ENCODE measurements at regions not wholly inside any gene's neighbourhood (a gene's known extent, or its start where the extent isn't known, plus 50 kb on each side); places are given as distances from the start of the nearest gene placed in this dataset.

GRCh38 chr6:1052262-1052661 is 259.6 kb upstream of the FOXQ1 start:
- Histone ChIP-seq H3K79me2 (ENCODE audit: insufficient read depth) (no peaks in the 10 kb centered on the region), H3K27me3 (replicated peaks; ENCODE audit: insufficient read depth) (peaks cover 18% of the 10 kb centered on the region), H3K27ac (no peak overlapping the region), H3K9me3 (ENCODE audit: low read depth) (no peaks in the 10 kb centered on the region), H3K4me2 (ENCODE audit: unreplicated experiment) (no peak overlapping the region), H2AFZ (no peak overlapping the region), H3K9ac (no peak overlapping the region), H3F3A (ENCODE audit: insufficient read depth) (no peaks in the 10 kb centered on the region), H3K4me3 (no peak overlapping the region), H4K20me1 (ENCODE audit: insufficient read depth) (no peaks in the 10 kb centered on the region), H3K36me3 (ENCODE audit: low read depth) (no peaks in the 10 kb centered on the region), H3K9me2 (ENCODE audit: insufficient read depth) (no peaks in the 10 kb centered on the region), H3K4me1 (ENCODE audit: insufficient read depth) (no peaks in the 10 kb centered on the region)
- WGBS, 2 experiments (ENCODE audit: low coverage in 1 of 2, low lambda C conversion rate in 2 of 2, missing lambda C conversion rate in 2 of 2) = 45 to 49% methylated on average over 3 of the region's 3 CpGs
- no peak for TF ChIP-seq EZH2phosphoT487 (IDR thresholded peaks at IDR 0.05; ENCODE audit: insufficient read depth, low read depth)
- TF ChIP-seq EZH2 (IDR thresholded peaks at IDR 0.05; ENCODE audit: insufficient read depth, poor library complexity, severe bottlenecking) = no peak
- DNase-seq = no peak
- in situ Hi-C loops (cut with MboI) = no loop called here

GRCh38 chr6:1049900-1050299 is 262.0 kb upstream of the FOXQ1 start:
- no peaks in the 10 kb centered on the region for H3K9me3 ChIP-seq (ENCODE audit: low read depth)
- H3K9me2 ChIP-seq (ENCODE audit: insufficient read depth) = no peaks in the 10 kb centered on the region
- H3K27me3 ChIP-seq (replicated peaks; ENCODE audit: insufficient read depth) = peaks cover 27% of the 10 kb centered on the region
- no peak overlapping the region for H3K27ac ChIP-seq
- no peak for TF ChIP-seq EZH2 (IDR thresholded peaks at IDR 0.05; ENCODE audit: insufficient read depth, poor library complexity, severe bottlenecking)
- no peak for TF ChIP-seq EZH2phosphoT487 (IDR thresholded peaks at IDR 0.05; ENCODE audit: insufficient read depth, low read depth)
- no peak overlapping the region for H3K9ac ChIP-seq
- H3K4me2 ChIP-seq (ENCODE audit: unreplicated experiment) = no peak overlapping the region
- H2AFZ ChIP-seq = no peak overlapping the region
- H3K4me1 ChIP-seq (ENCODE audit: insufficient read depth) = no peaks in the 10 kb centered on the region
- WGBS, 2 experiments (ENCODE audit: low coverage in 1 of 2, low lambda C conversion rate in 2 of 2, missing lambda C conversion rate in 2 of 2) = 74 to 85% methylated on average over 5 of the region's 5 CpGs
- in situ Hi-C loops (cut with MboI) = no loop called here
- no peaks in the 10 kb centered on the region for H3K36me3 ChIP-seq (ENCODE audit: low read depth)
- H4K20me1 ChIP-seq (ENCODE audit: insufficient read depth) = no peaks in the 10 kb centered on the region
- no peaks in the 10 kb centered on the region for H3K79me2 ChIP-seq (ENCODE audit: insufficient read depth)
- no peak for DNase-seq
- no peaks in the 10 kb centered on the region for H3F3A ChIP-seq (ENCODE audit: insufficient read depth)
- no peak overlapping the region for H3K4me3 ChIP-seq

GRCh38 chr6:1049170-1049569 is 262.7 kb upstream of the FOXQ1 start:
- 39 to 52% methylated on average over 1 of the region's 1 CpG for WGBS, 2 experiments (ENCODE audit: low coverage in 1 of 2, low lambda C conversion rate in 2 of 2, missing lambda C conversion rate in 2 of 2)
- in situ Hi-C loops (cut with MboI) = no loop called here
- Histone ChIP-seq H3K4me2 (ENCODE audit: unreplicated experiment) (no peak overlapping the region), H2AFZ (no peak overlapping the region), H4K20me1 (ENCODE audit: insufficient read depth) (no peaks in the 10 kb centered on the region), H3K27me3 (replicated peaks; ENCODE audit: insufficient read depth) (peaks cover 34% of the 10 kb centered on the region), H3K79me2 (ENCODE audit: insufficient read depth) (no peaks in the 10 kb centered on the region), H3K9me2 (ENCODE audit: insufficient read depth) (no peaks in the 10 kb centered on the region), H3K4me3 (no peak overlapping the region), H3K4me1 (ENCODE audit: insufficient read depth) (no peaks in the 10 kb centered on the region), H3K9me3 (ENCODE audit: low read depth) (no peaks in the 10 kb centered on the region), H3K9ac (no peak overlapping the region), H3K27ac (no peak overlapping the region), H3K36me3 (ENCODE audit: low read depth) (no peaks in the 10 kb centered on the region), H3F3A (ENCODE audit: insufficient read depth) (no peaks in the 10 kb centered on the region)
- no peak for DNase-seq
- no peak for TF ChIP-seq EZH2 (IDR thresholded peaks at IDR 0.05; ENCODE audit: insufficient read depth, poor library complexity, severe bottlenecking)

GRCh38 chr6:1047981-1048541 is 263.8 kb upstream of the FOXQ1 start:
- H3K36me3 ChIP-seq (ENCODE audit: low read depth) = no peaks in the 10 kb centered on the region
- H3K9me3 ChIP-seq (ENCODE audit: low read depth) = no peaks in the 10 kb centered on the region
- WGBS, 2 experiments (ENCODE audit: low coverage in 1 of 2, low lambda C conversion rate in 2 of 2, missing lambda C conversion rate in 2 of 2) = 70 to 75% methylated on average over 13 of the region's 13 CpGs
- H3K4me2 ChIP-seq (ENCODE audit: unreplicated experiment) = no peak overlapping the region
- no peaks in the 10 kb centered on the region for H3K9me2 ChIP-seq (ENCODE audit: insufficient read depth)
- H4K20me1 ChIP-seq (ENCODE audit: insufficient read depth) = no peaks in the 10 kb centered on the region
- no peaks in the 10 kb centered on the region for H3K79me2 ChIP-seq (ENCODE audit: insufficient read depth)
- H3K4me3 ChIP-seq = no peak overlapping the region
- H2AFZ ChIP-seq = no peak overlapping the region
- H3F3A ChIP-seq (ENCODE audit: insufficient read depth) = no peaks in the 10 kb centered on the region
- no peak for TF ChIP-seq EZH2phosphoT487 (IDR thresholded peaks at IDR 0.05; ENCODE audit: insufficient read depth, low read depth)
- TF ChIP-seq EZH2 (IDR thresholded peaks at IDR 0.05; ENCODE audit: insufficient read depth, poor library complexity, severe bottlenecking) = no peak
- H3K9ac ChIP-seq = no peak overlapping the region
- peaks cover 44% of the 10 kb centered on the region for H3K27me3 ChIP-seq (replicated peaks; ENCODE audit: insufficient read depth)
- in situ Hi-C loops (cut with MboI) = no loop called here
- no peaks in the 10 kb centered on the region for H3K4me1 ChIP-seq (ENCODE audit: insufficient read depth)
- DNase-seq = no peak
- no peak overlapping the region for H3K27ac ChIP-seq

- no peak for DNase-seq
Observed at GRCh38 chr6:1045239-1045638, 266.7 kb upstream of the FOXQ1 start.

More at GRCh38 chr6:1045239-1045638, 266.7 kb upstream of the FOXQ1 start:
- in situ Hi-C loops (cut with MboI) = no loop called here
- TF ChIP-seq EZH2 (IDR thresholded peaks at IDR 0.05; ENCODE audit: insufficient read depth, poor library complexity, severe bottlenecking) (no peak), EZH2phosphoT487 (IDR thresholded peaks at IDR 0.05; ENCODE audit: insufficient read depth, low read depth) (no peak)
- H3K9me3 ChIP-seq (ENCODE audit: low read depth) = no peaks in the 10 kb centered on the region
- H3K4me2 ChIP-seq (ENCODE audit: unreplicated experiment) = no peak overlapping the region
- no peaks in the 10 kb centered on the region for H4K20me1 ChIP-seq (ENCODE audit: insufficient read depth)
- H3F3A ChIP-seq (ENCODE audit: insufficient read depth) = no peaks in the 10 kb centered on the region
- no peaks in the 10 kb centered on the region for H3K36me3 ChIP-seq (ENCODE audit: low read depth)
- no peak overlapping the region for H3K9ac ChIP-seq
- 68 to 74% methylated on average over 2 of the region's 2 CpGs for WGBS, 2 experiments (ENCODE audit: low coverage in 1 of 2, low lambda C conversion rate in 2 of 2, missing lambda C conversion rate in 2 of 2)
- H3K27ac ChIP-seq = no peak overlapping the region
- H3K27me3 ChIP-seq (replicated peaks; ENCODE audit: insufficient read depth) = peaks cover 55% of the 10 kb centered on the region
- no peak overlapping the region for H3K4me3 ChIP-seq
- no peaks in the 10 kb centered on the region for H3K4me1 ChIP-seq (ENCODE audit: insufficient read depth)
- H3K79me2 ChIP-seq (ENCODE audit: insufficient read depth) = no peaks in the 10 kb centered on the region
- H3K9me2 ChIP-seq (ENCODE audit: insufficient read depth) = no peaks in the 10 kb centered on the region
- H2AFZ ChIP-seq = no peak overlapping the region

Data from GM23248 (cell line).